HG02759 (cell line): ENCODE measurements at regions not wholly inside any gene's neighbourhood (a gene's known extent, or its start where the extent isn't known, plus 50 kb on each side); places are given as distances from the start of the nearest gene placed in this dataset.

Experiments
- ATAC-seq: cut with Tn5 transposase; IDR thresholded peaks from one replicate; pipeline ENCODE4 v1.9.1; 2021; ENCODE audit warnings: mild to moderate bottlenecking, moderate library complexity; ENCODE audit not compliant: unreplicated experiment

DNA sequence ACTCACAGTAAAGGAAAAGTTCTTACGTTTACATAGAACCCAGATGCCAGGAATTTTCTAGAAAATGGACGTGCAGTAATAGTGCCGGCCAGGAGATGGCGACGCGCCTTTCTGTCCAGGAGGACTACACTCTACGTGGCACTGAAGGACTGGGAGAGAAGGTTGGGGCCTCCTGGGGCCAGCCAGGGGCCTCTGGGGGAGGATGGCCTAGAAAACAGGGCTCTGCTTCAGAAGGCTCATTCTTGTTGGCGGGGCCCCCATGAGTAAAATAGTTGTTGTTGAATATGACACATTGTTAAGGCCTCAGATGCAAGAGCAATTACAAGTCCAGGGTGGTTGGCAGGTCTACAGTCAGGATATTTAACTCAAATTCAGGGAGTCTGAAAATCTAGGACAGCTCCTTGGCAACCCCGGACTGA is 120.1 kb upstream of the MAX start:
- ATAC-seq, result peak; percentile 54

DNA sequence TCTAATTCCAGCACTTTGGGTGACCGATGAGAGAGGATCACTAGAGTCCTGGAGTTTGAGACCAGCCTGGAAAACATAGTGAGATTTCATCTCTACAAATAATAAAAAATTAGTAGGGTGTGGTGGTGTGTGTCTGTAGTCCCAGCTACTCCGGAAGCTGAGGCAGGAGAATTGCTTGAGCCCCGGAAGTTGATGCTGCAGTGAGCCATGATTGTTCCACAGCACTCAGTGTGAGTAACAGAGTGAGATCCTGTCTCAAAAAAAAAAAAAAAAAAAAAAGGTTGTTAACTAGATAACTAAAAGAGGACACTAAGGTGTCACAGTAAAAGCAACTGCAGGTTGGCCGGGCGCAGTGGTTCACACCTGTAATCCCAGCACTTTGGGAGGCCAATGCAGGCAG is 121.3 kb upstream of the MAX start:
- ATAC-seq, result no peak

DNA sequence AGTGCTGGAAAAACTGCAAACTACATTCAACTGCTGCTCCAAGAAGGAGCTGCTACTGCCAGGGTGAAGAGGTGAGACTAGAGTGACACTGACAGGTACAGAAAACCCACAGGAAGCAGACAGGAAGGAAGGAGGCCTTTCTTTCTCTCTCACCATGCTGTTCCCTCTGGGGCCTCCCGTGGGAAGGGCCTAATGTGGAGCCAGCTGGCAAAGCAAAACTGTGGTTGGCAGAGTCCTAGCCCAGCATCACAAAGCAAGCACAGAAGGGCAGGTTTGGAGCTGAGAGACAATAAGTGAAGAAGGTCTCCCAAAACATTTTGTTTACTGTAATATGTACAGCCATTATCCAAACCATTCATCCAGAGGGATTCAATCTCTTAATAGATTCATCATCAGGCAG is 122.5 kb upstream of the MAX start:
- ATAC-seq, result no peak

DNA sequence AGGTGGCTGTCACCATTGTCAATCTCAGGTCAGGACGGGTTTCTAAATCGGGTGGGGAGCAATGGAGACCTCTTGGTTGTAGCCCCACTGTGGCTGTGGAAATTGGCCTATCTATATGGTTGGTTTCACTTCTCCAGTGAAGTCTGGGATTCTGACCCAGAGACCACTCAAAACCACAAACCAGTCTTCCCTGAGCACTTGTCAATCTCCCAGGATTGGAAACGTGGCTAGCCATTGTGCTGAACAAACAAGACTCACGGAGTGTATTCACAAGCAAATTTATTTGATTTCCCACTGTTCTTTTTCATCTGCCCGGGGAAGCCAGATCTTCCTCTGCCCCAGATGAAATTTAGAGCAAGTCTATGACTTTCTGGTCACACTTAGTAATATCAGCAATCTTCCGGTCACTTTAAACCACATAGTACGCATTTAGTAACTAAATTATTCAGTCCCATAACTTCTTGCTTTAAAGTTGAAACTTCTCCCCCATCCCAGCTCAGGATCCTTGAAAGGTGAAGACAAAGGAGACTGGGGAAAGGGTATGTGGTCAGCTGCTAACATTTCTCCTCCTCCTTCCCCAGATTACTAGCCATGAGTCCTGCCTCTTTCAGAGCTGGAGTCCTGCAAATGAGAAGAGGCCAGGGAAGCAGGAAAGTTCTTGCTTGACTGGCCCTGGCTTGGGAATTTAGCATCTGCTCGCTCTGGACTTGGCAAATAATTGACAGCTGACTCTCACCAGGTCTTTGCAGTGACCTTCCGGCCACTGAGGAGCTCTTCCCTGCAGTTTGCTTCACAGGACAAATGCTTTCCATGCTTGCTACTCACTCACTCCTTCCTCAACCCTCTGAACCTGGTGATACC is 123.2 kb upstream of the MAX start:
- ATAC-seq, result no peak

DNA sequence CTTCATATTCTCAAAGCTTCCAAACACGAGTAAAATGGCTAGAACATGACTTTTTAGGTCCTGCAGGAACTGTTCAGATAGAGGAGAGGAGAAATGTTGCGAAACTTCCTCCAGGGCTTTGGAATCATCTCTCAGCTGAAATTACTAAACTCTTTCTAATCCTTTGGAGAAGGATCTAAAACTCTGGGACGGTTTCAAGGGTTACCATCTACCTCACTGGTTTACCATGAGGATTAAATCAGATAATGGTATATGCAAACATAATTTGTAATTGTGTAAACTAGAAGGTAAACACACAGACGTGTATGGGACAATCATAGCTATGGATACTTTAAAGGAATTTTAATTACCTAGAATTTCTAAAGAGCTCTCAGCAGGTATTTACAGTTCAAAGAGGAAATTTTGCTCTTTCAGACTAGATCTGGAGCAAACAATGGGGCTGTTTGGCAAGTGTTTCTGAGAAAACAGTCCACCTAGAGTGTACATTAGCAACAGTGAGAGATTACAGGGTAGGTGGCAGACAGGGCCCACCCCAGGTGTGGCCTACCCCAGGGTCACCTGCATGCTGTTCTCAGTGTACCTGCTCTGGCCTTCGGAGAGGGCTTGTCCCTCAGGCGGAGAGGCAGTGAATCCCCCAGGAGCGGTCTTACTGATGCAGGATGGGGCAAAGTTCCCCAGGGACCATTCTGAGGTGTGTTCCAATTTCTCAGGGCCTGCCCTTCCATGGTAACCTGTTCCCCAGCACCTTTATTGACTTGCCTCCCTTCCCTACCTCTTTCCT is 124.7 kb upstream of the MAX start:
- ATAC-seq, result no peak

DNA sequence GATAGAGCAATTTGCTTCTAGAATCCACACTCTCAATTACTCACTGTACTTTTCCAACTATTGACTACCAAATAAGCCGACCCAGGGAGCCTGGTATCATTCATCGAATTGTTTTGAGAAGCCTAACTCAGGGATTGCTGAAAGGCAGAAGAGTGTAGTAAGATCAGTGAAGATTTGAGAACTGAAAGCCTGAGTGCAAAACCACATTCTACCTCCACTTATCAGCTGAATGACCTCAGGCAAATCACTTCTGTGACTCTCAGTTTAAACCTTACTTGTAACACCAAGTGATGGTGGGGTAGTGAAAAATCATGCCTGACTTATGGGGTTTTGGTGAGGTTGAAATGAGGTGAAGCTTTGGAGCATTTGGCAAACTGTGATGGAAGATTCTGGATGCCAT is 126.1 kb upstream of the MAX start:
- peak; percentile 91 for ATAC-seq

DNA sequence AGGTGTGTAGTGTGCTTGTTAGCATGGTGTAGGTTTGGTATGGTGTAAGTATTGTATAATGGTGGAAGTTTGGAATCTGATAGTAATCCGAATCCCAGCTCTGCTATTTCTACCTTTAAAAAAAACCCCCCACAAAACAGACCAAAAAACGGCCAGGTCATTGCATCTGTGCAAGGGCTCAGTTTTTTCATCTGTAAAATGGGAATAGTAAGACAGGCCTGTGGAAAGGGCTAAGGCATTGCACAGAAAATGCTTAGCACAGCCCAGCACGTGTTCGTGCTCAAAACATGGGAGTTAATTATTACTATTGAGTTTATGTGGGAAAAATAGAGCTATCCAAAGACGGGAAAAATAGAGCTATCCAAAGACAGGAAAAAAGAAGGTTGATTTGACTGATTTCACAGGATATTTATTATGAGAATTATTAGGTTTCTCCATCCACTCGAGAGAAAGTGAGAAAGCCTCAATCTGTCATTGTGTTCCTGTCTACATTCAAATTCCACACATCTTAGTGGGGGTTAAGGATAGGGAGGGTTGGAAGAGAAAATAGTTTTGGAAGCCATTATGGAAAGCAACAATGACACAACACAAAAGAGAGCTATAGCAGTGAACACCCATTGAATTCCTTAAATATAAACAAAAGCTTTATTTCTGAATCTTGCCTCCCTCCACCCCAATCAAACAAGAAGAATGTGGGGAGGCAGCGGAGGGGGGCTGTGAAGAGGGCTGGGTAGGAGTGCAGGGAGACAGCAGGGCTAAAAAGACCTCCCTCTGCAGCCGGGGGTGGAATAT is 126.8 kb upstream of the MAX start:
- ATAC-seq, result no peak

DNA sequence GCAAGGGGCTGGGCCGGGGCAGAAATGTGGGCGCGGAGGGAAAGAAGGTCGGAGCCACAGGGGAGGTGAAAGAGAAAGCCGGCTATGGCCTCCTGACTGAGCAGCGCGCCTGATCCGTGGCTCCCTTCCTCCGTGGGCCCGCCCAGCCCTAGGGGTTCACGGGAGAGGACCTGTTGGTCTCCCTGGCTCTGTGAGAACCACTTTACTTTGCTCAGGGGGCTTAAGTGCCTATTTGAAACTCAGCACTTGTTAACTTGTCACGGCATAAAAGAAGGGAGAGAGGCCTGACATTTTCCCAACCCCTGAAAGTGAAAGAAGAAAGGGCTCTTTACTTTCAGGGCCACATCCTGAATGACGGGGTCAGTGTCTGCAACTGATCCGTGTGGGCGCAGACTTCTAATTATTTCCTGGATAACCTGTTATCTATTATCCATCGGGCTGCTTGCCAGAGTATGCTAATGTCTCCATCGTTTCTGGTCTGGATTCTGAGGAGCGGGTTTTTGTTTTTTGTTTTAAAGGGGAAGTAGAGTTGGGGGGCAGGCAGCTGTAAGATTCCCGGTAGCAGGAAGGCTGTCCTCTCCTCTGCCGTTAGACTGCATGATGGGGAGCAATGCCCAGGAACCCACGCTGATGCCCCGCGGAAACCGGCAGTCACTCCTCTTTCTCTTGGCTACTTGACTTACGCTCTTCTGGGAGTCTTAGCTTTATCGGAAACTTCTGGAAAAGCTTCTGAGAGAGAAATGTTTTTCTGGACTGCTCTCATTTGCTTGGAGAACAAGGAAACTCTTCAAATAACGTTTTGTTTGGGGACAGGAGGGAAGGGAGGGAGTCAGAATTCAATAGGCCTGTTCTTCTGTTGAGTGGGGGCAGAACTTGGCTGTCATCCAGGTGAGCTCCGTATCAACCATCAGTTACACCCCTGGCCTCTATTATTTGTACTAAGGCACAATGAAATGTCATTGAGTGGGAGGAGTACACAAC is 127.7 kb upstream of the MAX start:
- no peak for ATAC-seq

DNA sequence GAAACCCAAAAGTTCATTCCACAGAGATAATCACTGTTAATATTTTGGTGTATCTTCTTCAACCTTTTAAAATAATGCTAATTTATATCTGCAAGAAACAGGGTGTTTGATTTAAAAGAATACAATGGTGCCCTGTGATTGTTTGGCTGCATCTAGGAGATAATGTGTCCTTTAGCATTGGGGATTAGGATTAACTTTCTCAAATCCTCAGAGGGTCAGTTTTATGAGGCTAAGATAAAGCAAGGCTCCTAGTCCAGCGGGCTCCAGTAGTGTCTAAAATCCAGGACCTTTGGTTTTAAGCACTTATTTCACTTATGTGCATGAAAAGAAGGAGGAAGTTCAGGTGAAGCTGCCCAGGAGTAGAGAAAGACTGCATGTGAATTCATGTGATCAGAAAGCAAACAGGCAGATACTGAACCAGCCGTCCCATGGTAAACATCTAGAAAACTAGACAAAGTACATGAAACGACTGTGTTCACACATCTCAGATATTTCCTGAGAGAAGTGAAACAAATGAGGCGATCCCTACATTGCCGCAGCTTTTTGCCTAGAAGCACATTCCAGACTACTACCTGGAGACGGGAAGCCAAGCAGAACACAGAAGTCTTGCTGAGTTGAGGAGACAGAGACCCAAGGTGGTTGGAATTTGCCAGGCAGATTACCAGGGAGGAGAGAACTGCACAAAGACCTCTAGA is 129.1 kb upstream of the MAX start:
- no peak for ATAC-seq

DNA sequence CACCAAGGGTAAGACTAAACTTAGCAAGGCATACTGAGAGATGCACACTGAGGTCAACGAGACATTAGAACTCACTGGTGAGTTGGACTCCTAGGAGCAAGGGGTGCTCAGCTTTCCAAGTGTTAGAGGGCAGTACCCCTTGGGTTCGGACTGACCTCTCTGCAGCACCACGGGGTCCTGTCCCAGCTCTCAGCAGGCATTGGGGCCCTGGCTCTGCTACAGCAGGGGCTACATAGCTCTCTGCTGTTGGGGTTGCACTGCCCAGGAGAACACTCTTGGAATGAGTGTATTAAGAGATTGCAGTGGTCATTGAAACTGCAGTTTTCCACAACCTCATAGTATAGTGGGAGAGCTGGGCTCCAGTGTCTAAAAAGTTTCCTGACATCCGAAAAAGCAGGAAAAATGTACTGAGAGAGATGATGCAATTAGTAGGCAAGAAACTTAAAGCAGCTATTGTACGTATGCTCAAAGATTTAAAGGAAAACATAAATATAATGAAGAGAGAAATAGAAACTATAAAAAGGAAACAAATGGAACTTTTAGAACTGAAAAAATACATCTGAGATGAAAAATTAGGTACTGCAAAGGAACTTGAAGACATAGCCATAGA is 132.5 kb upstream of the MAX start:
- no peak for ATAC-seq

DNA sequence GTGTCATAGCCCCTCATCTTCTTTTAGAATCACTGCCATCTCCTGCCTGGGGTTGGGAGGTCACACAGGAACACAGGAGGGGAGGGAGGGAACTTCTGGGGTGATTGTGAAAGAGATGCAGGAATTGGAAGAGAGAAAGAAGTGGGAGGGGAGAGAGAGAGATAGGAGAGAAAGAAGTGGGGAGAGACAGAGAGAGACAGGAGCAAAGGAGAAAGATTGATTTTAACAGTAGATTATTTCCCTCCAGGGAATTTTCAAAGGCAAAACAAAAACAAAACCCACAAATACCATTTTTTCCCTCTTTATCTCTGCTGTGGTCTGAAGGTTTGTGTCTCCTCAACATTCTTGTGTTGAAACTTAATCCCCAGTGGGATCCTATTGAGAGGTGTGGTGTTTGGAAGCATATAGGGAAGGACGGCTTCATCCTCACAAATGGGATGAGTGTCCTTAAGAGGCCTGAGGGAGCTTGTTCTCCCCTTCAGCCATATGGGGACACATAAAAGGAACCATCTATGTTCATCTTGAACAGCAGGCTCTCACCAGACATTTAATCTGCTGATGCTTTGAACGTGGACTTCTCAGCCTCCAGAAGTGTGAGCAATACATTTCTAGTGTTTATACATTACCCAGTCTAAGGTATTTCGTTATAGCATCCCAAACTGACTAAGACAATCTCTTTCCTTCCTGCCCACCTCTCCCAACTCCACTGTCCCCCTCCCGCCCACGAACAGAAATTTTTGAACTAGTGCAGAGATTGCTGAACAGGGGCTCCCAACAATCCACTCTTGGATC is 134.9 kb upstream of the MAX start:
- ATAC-seq, result no peak

DNA sequence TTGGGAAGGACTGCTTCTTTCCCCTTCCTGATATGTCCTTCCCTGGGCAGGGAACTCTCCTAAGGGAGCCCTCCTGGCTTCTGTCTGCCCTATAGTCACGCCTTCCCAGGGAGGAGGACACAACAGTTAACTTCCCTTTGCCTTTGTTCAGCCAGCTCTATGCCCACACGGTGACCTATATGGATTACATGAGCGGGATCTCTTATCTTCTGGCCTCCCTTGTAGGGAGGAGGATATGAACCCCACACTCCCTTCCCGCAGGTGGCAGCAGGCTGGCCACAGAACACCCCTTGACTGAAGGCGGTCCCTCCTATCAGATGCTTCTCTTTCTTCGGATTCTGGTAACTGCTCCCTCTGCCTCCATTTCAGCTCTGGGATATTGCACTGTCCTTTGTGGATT is 135.6 kb upstream of the MAX start:
- ATAC-seq, result no peak

DNA sequence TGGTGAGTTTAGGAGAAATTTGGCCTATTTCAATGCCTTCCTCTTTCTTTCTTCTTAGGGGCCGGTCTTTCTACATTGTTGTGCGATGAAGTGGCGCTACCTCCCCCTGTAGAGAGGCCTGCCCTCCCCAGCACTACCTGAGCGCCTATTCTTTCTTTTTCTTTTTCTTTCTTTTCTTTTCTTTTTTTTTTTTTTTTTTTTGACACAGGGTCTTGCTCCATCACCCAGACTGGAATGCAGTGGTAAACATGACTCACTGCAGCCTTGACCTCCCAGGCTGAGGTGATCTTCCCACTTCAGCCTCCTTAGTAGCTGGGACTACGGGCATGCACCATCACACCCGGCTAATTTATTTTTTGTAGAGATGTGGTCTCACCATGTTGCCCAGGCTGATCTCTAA is 136.1 kb upstream of the MAX start:
- ATAC-seq, result no peak

DNA sequence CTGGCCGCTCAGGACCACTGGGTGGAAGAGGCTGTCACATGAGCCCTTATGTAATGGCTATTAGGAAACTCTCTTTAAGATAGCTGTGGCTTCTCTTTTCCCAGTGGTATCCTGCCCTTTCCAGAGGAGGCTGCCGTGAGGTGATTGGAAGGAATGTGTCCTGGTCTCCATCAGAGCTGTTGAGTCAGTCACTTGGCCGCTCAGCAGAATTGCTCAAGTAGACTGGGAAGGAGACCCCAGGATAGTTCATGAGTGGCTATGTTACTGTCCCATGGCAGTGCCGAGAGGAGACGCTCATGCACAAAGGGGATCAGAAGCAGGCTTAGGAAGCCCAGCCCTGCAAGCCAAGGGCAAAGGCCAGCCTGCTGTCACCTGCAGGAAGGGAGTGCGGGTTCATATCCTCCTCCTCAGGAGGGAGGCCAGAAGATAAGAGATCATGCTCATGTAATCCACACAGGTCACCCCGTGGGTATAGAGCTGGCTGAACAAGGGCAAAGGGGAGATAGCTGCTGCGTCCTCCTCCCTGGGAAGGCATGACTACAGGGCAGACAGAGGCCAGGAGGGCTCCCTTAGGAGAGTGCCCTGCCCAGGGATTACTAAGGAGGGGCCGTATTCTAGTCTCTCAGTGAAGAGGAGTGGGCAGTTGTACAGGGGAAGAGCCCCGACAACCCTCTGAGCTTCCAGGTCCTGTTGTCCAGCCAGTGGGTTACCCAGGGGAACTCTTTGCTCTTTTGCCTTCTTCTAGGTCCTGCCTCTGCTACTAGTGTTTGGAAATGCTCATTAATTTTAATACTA is 137.0 kb upstream of the MAX start:
- ATAC-seq, result no peak

DNA sequence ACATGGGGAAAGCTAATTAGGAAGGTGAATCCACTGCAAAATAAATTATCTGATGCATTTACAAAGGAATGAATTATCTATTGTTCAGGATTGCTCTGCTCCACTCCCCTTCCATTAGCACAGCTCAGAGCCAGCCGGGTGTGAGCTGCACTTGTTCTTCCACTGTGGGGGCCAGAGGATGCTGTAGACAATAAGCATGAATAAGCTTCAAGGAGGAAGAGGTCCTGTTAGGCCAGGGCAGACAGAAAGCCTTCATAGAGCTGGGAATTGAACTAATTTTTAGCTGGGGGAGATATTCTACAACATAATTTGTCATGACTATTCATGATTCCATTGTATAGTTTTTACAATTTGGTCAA is 137.6 kb upstream of the MAX start:
- ATAC-seq, result no peak

DNA sequence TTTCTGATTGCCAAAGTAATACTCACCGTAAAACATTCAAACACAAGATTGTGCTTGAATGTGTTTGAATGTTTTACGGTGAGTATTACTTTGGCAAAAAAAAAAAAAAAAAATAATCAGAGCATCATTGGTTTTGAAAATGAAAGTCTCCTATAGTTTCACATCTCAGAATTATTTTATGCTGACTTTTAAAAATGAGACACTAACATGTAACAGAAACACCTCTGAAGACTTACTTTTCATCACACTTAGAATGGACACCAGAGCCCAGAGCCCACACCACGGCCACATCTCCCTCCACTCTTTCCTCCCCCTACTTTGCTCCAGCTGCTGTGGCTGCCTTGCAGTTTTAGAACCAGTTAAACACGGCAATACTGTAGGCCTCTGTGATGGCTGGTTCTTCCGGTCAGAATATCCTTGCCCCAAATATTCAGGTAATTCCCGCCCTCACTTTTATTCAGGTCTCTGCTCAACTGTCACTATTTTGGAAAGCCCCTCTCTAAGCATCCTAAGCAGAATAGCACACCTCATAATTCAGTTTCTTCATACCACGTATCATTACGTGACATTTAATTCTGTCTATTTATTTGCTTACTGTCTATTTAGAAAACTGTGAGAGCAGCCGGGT is 138.9 kb upstream of the MAX start:
- ATAC-seq, result peak; percentile 56

DNA sequence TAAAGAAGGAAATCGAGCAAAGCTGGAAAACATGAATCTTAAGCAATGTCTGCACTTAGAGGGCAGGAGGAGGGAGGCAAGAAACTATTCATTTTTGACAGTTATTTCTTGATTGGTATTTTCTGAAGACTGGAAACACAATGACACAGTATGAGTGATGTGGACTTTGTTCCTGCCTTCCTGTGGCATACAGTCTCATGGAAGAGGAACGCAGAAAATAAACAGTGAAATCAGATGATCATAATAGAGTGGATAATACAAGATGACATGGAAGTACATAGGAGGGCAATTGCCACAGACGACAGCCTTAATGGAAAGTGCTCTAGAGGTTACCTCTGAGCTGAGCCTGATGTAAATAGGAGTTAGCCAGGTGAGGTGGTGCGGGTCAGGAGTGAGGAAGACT is 140.4 kb upstream of the MAX start:
- no peak for ATAC-seq
